GM23338 (cell line): ENCODE measurements at regions not wholly inside any gene's neighbourhood (a gene's known extent, or its start where the extent isn't known, plus 50 kb on each side); places are given as distances from the start of the nearest gene placed in this dataset.

Source experiments
- ATAC-seq: fragments of 200-7000 bp; cut with Tn5 transposase; 3 replicates; pipeline ENCODE4 v1.9.1; 2020
- DNase-seq: peaks from one replicate; pipeline ENCODE4 v3.0.0-alpha.2; 2015; ENCODE audit warnings: low spot score
- H2AFZ ChIP-seq: fragments of 200-600 bp; sonication (generic); 2 replicates; pipeline ENCODE4 v1.8.0; 2016; ENCODE audit warnings: antibody characterized with exemption, mild to moderate bottlenecking, moderate library complexity
- H3F3A ChIP-seq: fragments of 200-600 bp; sonication (generic); replicated peaks from 2 replicates; pipeline ENCODE4 v1.8.0; 2017; ENCODE audit warnings: antibody characterized with exemption, mixed run types, low read depth
- H3K27ac ChIP-seq: fragments of 200-600 bp; sonication (generic); 2 replicates; pipeline ENCODE4 v1.6.1; 2016; ENCODE audit warnings: low read depth
- H3K27me3 ChIP-seq: fragments of 200-600 bp; sonication (generic); 2 replicates; pipeline ENCODE4 v1.8.0; 2016; ENCODE audit warnings: mild to moderate bottlenecking, mixed run types, moderate library complexity; ENCODE audit not compliant: insufficient read depth
- H3K36me3 ChIP-seq: fragments of 200-600 bp; sonication (generic); 2 replicates; pipeline ENCODE4 v1.8.0; 2016; ENCODE audit warnings: mild to moderate bottlenecking; ENCODE audit not compliant: insufficient read depth
- H3K4me1 ChIP-seq: fragments of 200-600 bp; sonication (generic); 2 replicates; pipeline ENCODE4 v1.8.0; 2016; ENCODE audit warnings: mild to moderate bottlenecking, moderate library complexity; ENCODE audit not compliant: insufficient read depth
- H3K4me2 ChIP-seq: fragments of 200-600 bp; sonication (generic); 2 replicates; pipeline ENCODE4 v1.7.1; 2017; ENCODE audit warnings: mixed run types
- H3K4me3 ChIP-seq: fragments of 200-600 bp; sonication (generic); 2 replicates; pipeline ENCODE4 v1.6.1; 2016; ENCODE audit warnings: mixed run types
- H3K79me2 ChIP-seq: fragments of 200-600 bp; sonication (generic); replicated peaks from 2 replicates; pipeline ENCODE4 v1.8.0; 2017; ENCODE audit warnings: mild to moderate bottlenecking; ENCODE audit not compliant: insufficient read depth
- H3K9me2 ChIP-seq: fragments of 200-600 bp; sonication (generic); 2 replicates; pipeline ENCODE4 v1.8.0; 2017; ENCODE audit not compliant: insufficient read depth
- H4K20me1 ChIP-seq: fragments of 200-600 bp; sonication (generic); replicated peaks from 2 replicates; pipeline ENCODE4 v1.8.0; 2017; ENCODE audit warnings: mild to moderate bottlenecking; ENCODE audit not compliant: insufficient read depth
- H3K27ac Mint-ChIP-seq: 2 replicates; pipeline ENCODE4 v1.8.0; 2020; ENCODE audit warnings: inconsistent platforms, mild to moderate bottlenecking, moderate library complexity, mixed read lengths
- H3K27me3 Mint-ChIP-seq: 3 replicates; pipeline ENCODE4 v1.8.0; 2022; ENCODE audit warnings: low read depth, mild to moderate bottlenecking, moderate library complexity, mixed read lengths, inconsistent platforms; ENCODE audit not compliant: insufficient read depth, poor library complexity
- H3K36me3 Mint-ChIP-seq: 3 replicates; pipeline ENCODE4 v1.8.0; 2021; ENCODE audit warnings: low read depth, mild to moderate bottlenecking, inconsistent platforms, moderate library complexity, mixed read lengths
- H3K4me1 Mint-ChIP-seq: 3 replicates; pipeline ENCODE4 v1.8.0; 2020; ENCODE audit warnings: mild to moderate bottlenecking, inconsistent platforms, mixed read lengths
- H3K4me3 Mint-ChIP-seq: 3 replicates; pipeline ENCODE4 v1.8.0; 2021; ENCODE audit warnings: moderate library complexity, mild to moderate bottlenecking, inconsistent platforms, mixed read lengths
- H3K9me3 Mint-ChIP-seq: 3 replicates; pipeline ENCODE4 v1.8.0; 2020; ENCODE audit warnings: moderate library complexity, mild to moderate bottlenecking, inconsistent platforms, mixed read lengths
- CREB1 ChIP-seq: fragments of 250-450 bp; sonication (Bioruptor Pico); IDR thresholded peaks from 2 replicates; pipeline ENCODE4 v1.5.0; 2020; ENCODE audit warnings: low read depth, mild to moderate bottlenecking, moderate library complexity
- CTCF ChIP-seq, 2 experiments: fragments of 200-600 bp in 1 of 2; sonication (generic) in 1 of 2; conservative IDR thresholded peaks; 2 replicates each; pipeline versions ENCODE4 v1.5.1 to v1.6.1; 2016 to 2017; ENCODE audit warnings: antibody characterized with exemption in 2 of 2, low read depth in 2 of 2, mild to moderate bottlenecking in 2 of 2, moderate library complexity in 1 of 2
- ETS1 ChIP-seq: IDR thresholded peaks from 2 replicates; pipeline ENCODE4 v1.6.1; 2016; ENCODE audit warnings: antibody characterized with exemption
- EZH2 ChIP-seq: fragments of 200-600 bp; sonication (generic); IDR thresholded peaks from one replicate; pipeline ENCODE4 v1.8.0; 2017; ENCODE audit warnings: antibody characterized with exemption, mild to moderate bottlenecking, low read depth; ENCODE audit not compliant: unreplicated experiment
- EZH2phosphoT487 ChIP-seq: fragments of 200-600 bp; sonication (generic); IDR thresholded peaks from one replicate; pipeline ENCODE4 v1.8.1; 2018; ENCODE audit warnings: antibody characterized with exemption; ENCODE audit not compliant: unreplicated experiment
- JUNB ChIP-seq: IDR thresholded peaks from one replicate; pipeline ENCODE4 v1.6.1; 2016; ENCODE audit warnings: antibody characterized with exemption; ENCODE audit not compliant: unreplicated experiment
- NANOG ChIP-seq: IDR thresholded peaks from 2 replicates; pipeline ENCODE4 v1.6.1; 2016; ENCODE audit warnings: antibody characterized with exemption, borderline replicate concordance
- POLR2AphosphoS5 ChIP-seq: IDR thresholded peaks from 2 replicates; pipeline ENCODE4 v1.6.1; 2016; ENCODE audit warnings: antibody characterized with exemption, low read depth
- REST ChIP-seq: IDR thresholded peaks from one replicate; pipeline ENCODE4 v1.6.1; 2018; ENCODE audit warnings: antibody characterized with exemption; ENCODE audit not compliant: unreplicated experiment
- STAT1 ChIP-seq: IDR thresholded peaks from one replicate; pipeline ENCODE4 v1.6.1; 2016; ENCODE audit warnings: antibody characterized with exemption; ENCODE audit not compliant: unreplicated experiment
- ZNF114 ChIP-seq: fragments of 250-450 bp; sonication (Bioruptor Pico); IDR thresholded peaks from 2 replicates; pipeline ENCODE4 v1.5.0; 2020; ENCODE audit warnings: mild to moderate bottlenecking, moderate library complexity
- ZNF331 ChIP-seq: fragments of 250-450 bp; sonication (Bioruptor Pico); IDR thresholded peaks from 2 replicates; pipeline ENCODE4 v1.5.0; 2020; ENCODE audit warnings: low read depth, mild to moderate bottlenecking, moderate library complexity
- ZNF462 ChIP-seq: fragments of 250-450 bp; sonication (Bioruptor Pico); IDR thresholded peaks from 2 replicates; pipeline ENCODE4 v1.5.0; 2020; ENCODE audit warnings: mild to moderate bottlenecking, moderate library complexity

- DNase-seq (no peak), ATAC-seq (no peak)
- no peaks in the 10 kb centered on the region for H3K36me3 Mint-ChIP-seq
- 0 out of 2 replicates have a peak, but pooled peaks cover 2% of the 10 kb centered on the region for H3K9me2 ChIP-seq
- no peaks in the 10 kb centered on the region for H3K4me1 ChIP-seq
- H3K4me1 Mint-ChIP-seq = no peaks in the 10 kb centered on the region
- H3F3A ChIP-seq = no peaks in the 10 kb centered on the region
- H3K4me3 Mint-ChIP-seq = no peak overlapping the region
- H3K9me3 Mint-ChIP-seq = no peaks in the 10 kb centered on the region
- no peak overlapping the region for H3K27ac Mint-ChIP-seq
- H3K27me3 ChIP-seq = no peaks in the 10 kb centered on the region
- H3K4me3 ChIP-seq = no peak overlapping the region
- no peaks in the 10 kb centered on the region for H3K27me3 Mint-ChIP-seq
- H3K27ac ChIP-seq = no peak overlapping the region
- H2AFZ ChIP-seq = no peak overlapping the region
- H3K79me2 ChIP-seq = no peaks in the 10 kb centered on the region
- no peak overlapping the region for H3K4me2 ChIP-seq
- TF ChIP-seq ZNF331 (no peak), EZH2 (no peak), JUNB (no peak), EZH2phosphoT487 (no peak), CTCF (conservative IDR thresholded peaks at IDR 0.05; ENCODE audit: low read depth in 2 of 2) (no peak), REST (no peak), ETS1 (no peak), ZNF462 (CRISPR knock-in tag) (no peak), STAT1 (no peak), NANOG (no peak), POLR2AphosphoS5 (no peak), ZNF114 (CRISPR knock-in tag) (no peak), CREB1 (CRISPR knock-in tag) (no peak)
- H4K20me1 ChIP-seq = no peaks in the 10 kb centered on the region
- H3K36me3 ChIP-seq = no peaks in the 10 kb centered on the region
Observed at GRCh38 chr15:93646193-93646592, 557.2 kb upstream of the RGMA start.
